NB4 (cell line): ENCODE measurements at regions not wholly inside any gene's neighbourhood (a gene's known extent, or its start where the extent isn't known, plus 50 kb on each side); places are given as distances from the start of the nearest gene placed in this dataset.

Source experiments
- DNase-seq: peaks from one replicate; pipeline ENCODE4 v3.0.0; 2010; ENCODE audit warnings: low read depth
- H3K4me3 ChIP-seq: one replicate; pipeline ENCODE4 v1.5.1; 2011; ENCODE audit warnings: mild to moderate bottlenecking, low read depth, low read length, moderate library complexity
- CTCF ChIP-seq: IDR thresholded peaks from one replicate; pipeline ENCODE4 v1.5.1; 2012; ENCODE audit warnings: low read depth, low read length
- MAX ChIP-seq: IDR thresholded peaks from 2 replicates; pipeline ENCODE4 v1.6.1; 2011; ENCODE audit warnings: low read depth, low read length
- MYC ChIP-seq: IDR thresholded peaks from 2 replicates; pipeline ENCODE4 v1.6.1; 2011; ENCODE audit warnings: low read depth, low read length
- POLR2A ChIP-seq: IDR thresholded peaks from 2 replicates; pipeline ENCODE4 v1.6.1; 2011; ENCODE audit warnings: mild to moderate bottlenecking; ENCODE audit not compliant: insufficient read length; ENCODE audit errors: extremely low read depth

- no peak overlapping the region for H3K4me3 ChIP-seq
- DNase-seq: no peak
- TF ChIP-seq POLR2A (no peak), CTCF (no peak), MYC (no peak), MAX (no peak)
Observed at GRCh38 chr10:28874210-28874609, 196.9 kb downstream of the BAMBI start.

GRCh38 chr10:28875549-28876081, 198.3 kb downstream of the BAMBI start:
- TF ChIP-seq CTCF (no peak), MAX (no peak), POLR2A (no peak), MYC (no peak)
- H3K4me3 ChIP-seq: no peak overlapping the region
- DNase-seq: no peak

GRCh38 chr10:28878236-28878970, 201.1 kb downstream of the BAMBI start:
- no peak for DNase-seq
- no peak overlapping the region for H3K4me3 ChIP-seq
- TF ChIP-seq CTCF (no peak), MYC (no peak), MAX (no peak)

GRCh38 chr10:28879246-28879645, 201.9 kb downstream of the BAMBI start:
- DNase-seq: no peak
- no peak overlapping the region for H3K4me3 ChIP-seq
- TF ChIP-seq MYC (no peak), POLR2A (no peak), MAX (no peak), CTCF (no peak)

GRCh38 chr10:28879875-28880682, 202.8 kb downstream of the BAMBI start:
- no peak for TF ChIP-seq POLR2A
- no peak for TF ChIP-seq MYC
- no peak for TF ChIP-seq CTCF
- no peak for TF ChIP-seq MAX
- no peak for DNase-seq
- no peak overlapping the region for H3K4me3 ChIP-seq
